Fibroblast of pulmonary artery (primary cell): ENCODE measurements at regions not wholly inside any gene's neighbourhood (a gene's known extent, or its start where the extent isn't known, plus 50 kb on each side); places are given as distances from the start of the nearest gene placed in this dataset.
A peak's percentile ranks its signal among the peaks of the same experiment; 100 is the strongest.

ENCODE experiments used
- DNase-seq: peaks from one replicate; pipeline ENCODE4 v3.0.0-alpha.2; 2010; ENCODE audit warnings: low read depth
- H3K4me3 ChIP-seq: replicated peaks from 2 replicates; pipeline ENCODE4 v1.5.1; 2011; ENCODE audit warnings: low read depth, mild to moderate bottlenecking, control low read depth, low read length, moderate library complexity
- TF ChIP-seq, protein P1 (sequence below): IDR thresholded peaks from 2 replicates; pipeline ENCODE4 v1.5.1; 2011; ENCODE audit warnings: mild to moderate bottlenecking, control low read depth, low read length, inconsistent platforms; ENCODE audit errors: missing control alignments

- no peak for DNase-seq
- no peak overlapping the region for H3K4me3 ChIP-seq
- TF ChIP-seq, protein P1, sequence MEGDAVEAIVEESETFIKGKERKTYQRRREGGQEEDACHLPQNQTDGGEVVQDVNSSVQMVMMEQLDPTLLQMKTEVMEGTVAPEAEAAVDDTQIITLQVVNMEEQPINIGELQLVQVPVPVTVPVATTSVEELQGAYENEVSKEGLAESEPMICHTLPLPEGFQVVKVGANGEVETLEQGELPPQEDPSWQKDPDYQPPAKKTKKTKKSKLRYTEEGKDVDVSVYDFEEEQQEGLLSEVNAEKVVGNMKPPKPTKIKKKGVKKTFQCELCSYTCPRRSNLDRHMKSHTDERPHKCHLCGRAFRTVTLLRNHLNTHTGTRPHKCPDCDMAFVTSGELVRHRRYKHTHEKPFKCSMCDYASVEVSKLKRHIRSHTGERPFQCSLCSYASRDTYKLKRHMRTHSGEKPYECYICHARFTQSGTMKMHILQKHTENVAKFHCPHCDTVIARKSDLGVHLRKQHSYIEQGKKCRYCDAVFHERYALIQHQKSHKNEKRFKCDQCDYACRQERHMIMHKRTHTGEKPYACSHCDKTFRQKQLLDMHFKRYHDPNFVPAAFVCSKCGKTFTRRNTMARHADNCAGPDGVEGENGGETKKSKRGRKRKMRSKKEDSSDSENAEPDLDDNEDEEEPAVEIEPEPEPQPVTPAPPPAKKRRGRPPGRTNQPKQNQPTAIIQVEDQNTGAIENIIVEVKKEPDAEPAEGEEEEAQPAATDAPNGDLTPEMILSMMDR, result no peak
These were observed 146.4 kb upstream of the TMEM106B start for GRCh38 chr7:12064586-12065127.

- DNase-seq, result no peak
- TF ChIP-seq, protein P1, result no peak
These were observed 145.1 kb upstream of the TMEM106B start for GRCh38 chr7:12066004-12066403.

DNA sequence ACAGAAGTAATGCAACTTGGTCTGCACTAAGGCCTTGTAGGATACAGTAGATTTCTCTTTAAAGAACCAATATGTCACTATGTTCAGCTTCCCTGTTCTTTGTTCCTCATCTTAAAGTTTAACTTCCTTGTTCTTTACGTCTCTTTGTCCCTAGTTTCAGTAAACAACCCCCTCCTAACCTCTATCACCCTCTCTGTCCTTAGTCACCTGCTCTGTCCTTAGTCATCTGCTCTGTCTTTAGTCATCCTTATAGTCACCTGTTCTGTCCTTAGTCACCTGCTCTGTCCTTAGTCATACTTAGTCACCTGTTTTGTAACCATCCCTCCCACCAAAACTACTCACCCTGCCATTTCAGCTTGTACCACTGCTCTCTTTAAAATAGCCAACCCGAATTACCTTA, 144.6 kb upstream of the TMEM106B start:
- no peak for DNase-seq
- H3K4me3 ChIP-seq, result no peak overlapping the region
- TF ChIP-seq, protein P1, result no peak

More at GRCh38 chr7:12066004-12066403, 145.1 kb upstream of the TMEM106B start:
- H3K4me3 ChIP-seq, result no peak overlapping the region

GRCh38 chr7:12067156-12067831, 143.8 kb upstream of the TMEM106B start:
- no peak overlapping the region for H3K4me3 ChIP-seq
- TF ChIP-seq, protein P1, result peak; percentile 82
- peak; percentile 75 for DNase-seq

DNA sequence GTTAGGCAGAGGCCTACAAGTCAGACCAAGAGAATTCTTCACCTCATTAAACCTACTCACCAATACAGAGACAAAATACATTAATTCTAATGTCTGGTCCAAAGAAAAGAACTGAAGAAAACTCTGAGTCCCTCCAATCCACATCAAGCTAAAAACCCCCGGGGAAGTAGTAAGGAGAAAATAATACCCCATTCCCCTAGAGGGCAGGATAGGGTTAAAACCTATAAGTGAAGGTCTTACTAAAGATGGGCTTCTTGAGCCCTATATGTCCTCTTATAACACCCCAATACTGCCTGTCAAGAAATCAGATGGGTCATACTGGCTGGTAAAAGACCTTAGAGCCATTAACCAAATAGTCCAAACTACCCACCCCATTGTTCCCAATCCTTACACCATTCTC, 141.3 kb upstream of the TMEM106B start:
- DNase-seq, result no peak
- TF ChIP-seq, protein P1, result no peak
- H3K4me3 ChIP-seq, result no peak overlapping the region

DNA sequence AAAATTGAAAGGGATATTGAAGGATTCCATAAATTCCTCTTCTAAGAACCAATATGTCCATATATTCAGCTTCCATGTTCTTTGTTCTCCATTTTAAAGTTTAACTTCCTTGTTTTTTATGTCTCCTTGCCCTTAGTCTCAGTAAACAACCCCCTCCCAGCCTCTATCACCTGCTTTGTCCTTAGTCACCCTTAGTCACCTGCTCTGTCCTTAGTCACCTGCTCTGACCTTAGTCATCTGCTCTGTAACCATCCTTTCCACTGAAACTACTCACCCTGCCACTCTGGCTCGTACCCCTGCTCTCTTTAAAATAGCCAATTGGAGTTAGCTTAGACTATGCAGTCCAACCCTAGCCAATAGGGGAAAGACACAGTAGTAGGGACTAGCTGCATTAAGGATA, 136.2 kb upstream of the TMEM106B start:
- TF ChIP-seq, protein P1, result no peak
- no peak for DNase-seq

DNA sequence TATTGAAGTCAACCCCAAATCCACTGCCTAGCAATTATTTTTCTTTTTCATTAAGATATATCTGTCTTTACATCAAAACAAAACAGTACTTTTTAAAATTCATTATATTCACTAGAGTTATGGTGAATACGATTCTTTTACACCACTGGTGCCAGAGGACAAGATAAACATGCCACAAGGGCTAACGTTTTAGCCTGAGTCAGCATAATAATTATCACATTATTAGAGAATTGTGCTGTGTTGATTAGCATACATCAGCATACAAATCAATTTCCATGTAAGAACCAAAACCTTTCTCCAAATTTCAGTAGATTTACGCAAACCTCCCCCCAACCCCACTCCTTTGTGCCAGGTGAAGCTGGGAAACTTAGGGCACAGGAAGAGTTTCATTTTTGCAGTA, 131.1 kb upstream of the TMEM106B start:
- no peak overlapping the region for H3K4me3 ChIP-seq
- no peak for DNase-seq
- TF ChIP-seq, protein P1, result no peak

More for the DNA sequence above, 136.2 kb upstream of the TMEM106B start:
- no peak overlapping the region for H3K4me3 ChIP-seq
